Stimulated activated CD8-positive, alpha-beta memory T cell treated with anti-CD3 and anti-CD28 coated beads, Interleukin-7, amount 100 ng/mL, for 4 hours (primary cell): ENCODE measurements at regions not wholly inside any gene's neighbourhood (a gene's known extent, or its start where the extent isn't known, plus 50 kb on each side); places are given as distances from the start of the nearest gene placed in this dataset.
"Not testable (repeated sequence)": the region's sequence is repeated elsewhere in the genome, so short reads cannot be mapped to it uniquely, and the experiment has no call there.

ENCODE experiments used
- DNase-seq, 2 donors: peaks; one replicate each; pipeline ENCODE4 v3.0.0-alpha.2; 2020; ENCODE audit warnings: low read depth in 2 of 2

- DNase-seq, result no peak
Measured at GRCh38 chr16:86343027-86343795, 167.1 kb upstream of the FOXF1 start.

GRCh38 chr16:86343796-86344585 lies 166.3 kb upstream of the FOXF1 start:
- no peak for DNase-seq

GRCh38 chr16:86344586-86344871 lies 165.8 kb upstream of the FOXF1 start:
- no peak for DNase-seq

GRCh38 chr16:86344881-86345280 lies 165.4 kb upstream of the FOXF1 start:
- DNase-seq, result no peak

GRCh38 chr16:86345516-86345915 lies 164.8 kb upstream of the FOXF1 start:
- DNase-seq, result no peak

GRCh38 chr16:86346034-86346433 lies 164.3 kb upstream of the FOXF1 start:
- no peak for DNase-seq

- no peak for DNase-seq
Measured at GRCh38 chr16:86347090-86347489, 163.2 kb upstream of the FOXF1 start.

- DNase-seq, result no peak
Measured at GRCh38 chr16:86347916-86348555, 162.3 kb upstream of the FOXF1 start.

GRCh38 chr16:86349338-86349900 lies 160.9 kb upstream of the FOXF1 start:
- DNase-seq, result no peak

- no peak for DNase-seq
Measured at GRCh38 chr16:86350289-86350688, 160.0 kb upstream of the FOXF1 start.

GRCh38 chr16:86351041-86351784 lies 159.1 kb upstream of the FOXF1 start:
- DNase-seq, result no peak

- DNase-seq, result not testable (repeated sequence)
Measured at GRCh38 chr16:86351785-86352139, 158.6 kb upstream of the FOXF1 start.

- no peak for DNase-seq
Measured at GRCh38 chr16:86353148-86353547, 157.2 kb upstream of the FOXF1 start.

GRCh38 chr16:86353948-86354347 lies 156.4 kb upstream of the FOXF1 start:
- DNase-seq, result no peak

- DNase-seq, result no peak
Measured at GRCh38 chr16:86354641-86355513, 155.4 kb upstream of the FOXF1 start.

- DNase-seq, result no peak
Measured at GRCh38 chr16:86355531-86355930, 154.8 kb upstream of the FOXF1 start.

GRCh38 chr16:86355951-86356350 lies 154.4 kb upstream of the FOXF1 start:
- no peak for DNase-seq

GRCh38 chr16:86356804-86357203 lies 153.5 kb upstream of the FOXF1 start:
- no peak for DNase-seq

GRCh38 chr16:86357303-86357702 lies 153.0 kb upstream of the FOXF1 start:
- no peak for DNase-seq

GRCh38 chr16:86357950-86358349 lies 152.4 kb upstream of the FOXF1 start:
- no peak for DNase-seq

- DNase-seq, result no peak
Measured at GRCh38 chr16:86359571-86359970, 150.8 kb upstream of the FOXF1 start.
